Nephron (organoid): ENCODE measurements at regions not wholly inside any gene's neighbourhood (a gene's known extent, or its start where the extent isn't known, plus 50 kb on each side); places are given as distances from the start of the nearest gene placed in this dataset.
"Not testable (repeated sequence)": the region's sequence is repeated elsewhere in the genome, so short reads cannot be mapped to it uniquely, and the experiment has no call there.

Experiments
- H3K27ac Mint-ChIP-seq, 3 experiments: 2 replicates each; pipeline ENCODE4 v1.8.0; 2020; ENCODE audit warnings: mixed read lengths in 3 of 3, mild to moderate bottlenecking in 2 of 3, moderate library complexity in 1 of 3
- H3K27me3 Mint-ChIP-seq: 2 replicates; pipeline ENCODE4 v1.8.0; 2021; ENCODE audit warnings: low read depth, mild to moderate bottlenecking, moderate library complexity, mixed read lengths
- H3K36me3 Mint-ChIP-seq: 2 replicates; pipeline ENCODE4 v1.8.0; 2020; ENCODE audit warnings: low read depth, mixed read lengths
- H3K4me1 Mint-ChIP-seq: 2 replicates; pipeline ENCODE4 v1.8.0; 2020; ENCODE audit warnings: mixed read lengths
- H3K4me3 Mint-ChIP-seq, 3 experiments: 2 replicates each; pipeline ENCODE4 v1.8.0; 2020; ENCODE audit warnings: mild to moderate bottlenecking in 3 of 3, mixed read lengths in 3 of 3, moderate library complexity in 2 of 3
- H3K9me3 Mint-ChIP-seq: 2 replicates; pipeline ENCODE4 v1.8.0; 2020; ENCODE audit warnings: mixed read lengths
- CTCF ChIP-seq, 3 experiments: fragments of 200-600 bp; sonication (generic); IDR thresholded peaks; one replicate each; pipeline ENCODE4 v1.5.0; 2021; ENCODE audit warnings: antibody characterized with exemption in 3 of 3; ENCODE audit not compliant: unreplicated experiment in 3 of 3

DNA sequence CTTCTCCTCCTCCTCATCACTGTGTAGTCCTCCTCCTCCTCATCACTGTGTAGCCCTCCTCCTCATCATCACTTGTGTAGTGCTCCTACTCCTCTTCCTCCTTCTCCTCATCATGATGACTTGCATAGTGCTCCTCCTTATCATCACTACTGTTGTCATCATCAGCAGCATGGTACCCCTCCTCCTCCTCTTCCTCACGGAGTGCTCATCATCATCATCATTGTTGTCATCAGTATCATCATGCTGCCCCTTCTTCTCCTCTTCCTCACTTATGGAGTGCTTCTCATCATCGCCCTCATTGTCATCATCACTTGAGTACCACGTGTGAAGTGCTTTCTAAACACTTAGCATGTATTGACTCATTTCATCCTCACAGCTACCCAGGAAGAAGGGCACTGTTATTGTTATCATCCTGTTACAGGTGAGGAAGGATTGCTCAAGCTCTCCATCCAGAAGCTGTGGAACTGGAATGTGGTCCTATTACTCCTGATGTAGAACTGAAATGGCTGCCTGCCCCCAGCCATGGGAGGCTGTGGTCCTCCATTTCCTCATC lies 122.8 kb upstream of the SHH start:
- H3K27me3 Mint-ChIP-seq = peaks cover 12% of the 10 kb centered on the region
- no peak for TF ChIP-seq CTCF (IDR thresholded peaks at IDR 0.05; ENCODE audit: unreplicated experiment in 3 of 3)
- H3K9me3 Mint-ChIP-seq = peaks cover 13% of the 10 kb centered on the region
- no peak overlapping the region for H3K27ac Mint-ChIP-seq
- no peaks in the 10 kb centered on the region for H3K36me3 Mint-ChIP-seq
- H3K4me3 Mint-ChIP-seq = no peak overlapping the region
- H3K4me1 Mint-ChIP-seq = no peaks in the 10 kb centered on the region

GRCh38 chr7:155932324-155932723 lies 120.1 kb upstream of the SHH start:
- H3K4me1 Mint-ChIP-seq, H3K36me3 Mint-ChIP-seq, H3K27ac Mint-ChIP-seq, H3K9me3 Mint-ChIP-seq, H3K4me3 Mint-ChIP-seq: not testable (repeated sequence)
- peaks cover 21% of the 10 kb centered on the region for H3K27me3 Mint-ChIP-seq

GRCh38 chr7:155931396-155932085 lies 119.3 kb upstream of the SHH start:
- H3K36me3 Mint-ChIP-seq = no peaks in the 10 kb centered on the region
- H3K9me3 Mint-ChIP-seq = no peaks in the 10 kb centered on the region
- H3K27me3 Mint-ChIP-seq = peaks cover 24% of the 10 kb centered on the region
- H3K4me3 Mint-ChIP-seq = no peak overlapping the region
- H3K27ac Mint-ChIP-seq = no peak overlapping the region
- TF ChIP-seq CTCF (IDR thresholded peaks at IDR 0.05; ENCODE audit: unreplicated experiment in 3 of 3) = no peak
- no peaks in the 10 kb centered on the region for H3K4me1 Mint-ChIP-seq

DNA sequence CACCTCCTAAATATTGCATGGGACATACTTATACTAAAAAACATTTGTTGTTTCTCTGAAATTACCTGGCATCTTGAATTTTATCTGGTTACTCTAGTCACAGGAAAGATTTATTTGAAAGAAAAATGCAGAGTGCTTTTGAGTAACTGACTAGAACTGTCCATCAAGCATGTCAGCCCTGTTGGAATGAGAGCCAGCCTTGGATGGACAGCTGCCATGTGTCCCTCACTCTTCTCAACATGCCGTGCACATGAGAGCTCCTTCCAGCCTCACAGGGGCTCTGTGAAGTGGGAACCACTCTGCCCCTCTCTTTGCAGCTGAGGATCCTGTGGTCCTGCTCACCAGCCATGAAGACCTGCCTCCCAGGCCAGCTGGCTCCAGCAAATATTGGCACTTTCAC lies 118.3 kb upstream of the SHH start:
- no peaks in the 10 kb centered on the region for H3K9me3 Mint-ChIP-seq

DNA sequence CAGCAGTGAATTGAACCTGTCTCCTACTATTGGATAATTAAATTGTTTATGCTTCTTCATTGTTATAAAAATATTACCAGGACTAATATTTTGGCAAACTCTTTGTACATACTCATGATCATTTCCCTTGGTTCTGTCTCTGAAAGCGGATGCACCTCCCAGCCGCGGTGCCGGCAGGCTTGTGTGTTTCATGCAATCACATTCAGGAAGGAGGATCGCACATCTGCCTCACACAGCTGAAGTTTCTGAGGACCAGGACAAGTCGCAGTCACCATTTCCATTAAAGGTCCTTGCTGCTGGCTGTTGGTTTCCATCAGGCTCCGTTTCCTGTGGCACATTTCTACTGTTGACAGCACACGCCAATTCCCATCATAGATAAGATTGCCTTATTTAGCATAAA lies 117.8 kb upstream of the SHH start:
- TF ChIP-seq CTCF (IDR thresholded peaks at IDR 0.05; ENCODE audit: unreplicated experiment in 3 of 3) = no peak
- no peak overlapping the region for H3K27ac Mint-ChIP-seq
- H3K4me1 Mint-ChIP-seq = no peaks in the 10 kb centered on the region
- H3K9me3 Mint-ChIP-seq = no peaks in the 10 kb centered on the region
- H3K27me3 Mint-ChIP-seq = peaks cover 30% of the 10 kb centered on the region
- H3K4me3 Mint-ChIP-seq = no peak overlapping the region
- H3K36me3 Mint-ChIP-seq = no peaks in the 10 kb centered on the region

More for the DNA sequence above, 118.3 kb upstream of the SHH start:
- no peak overlapping the region for H3K27ac Mint-ChIP-seq
- no peaks in the 10 kb centered on the region for H3K36me3 Mint-ChIP-seq
- no peak for TF ChIP-seq CTCF (IDR thresholded peaks at IDR 0.05; ENCODE audit: unreplicated experiment in 3 of 3)
- no peak overlapping the region for H3K4me3 Mint-ChIP-seq
- peaks cover 28% of the 10 kb centered on the region for H3K27me3 Mint-ChIP-seq
- H3K4me1 Mint-ChIP-seq = no peaks in the 10 kb centered on the region

- H3K4me1 Mint-ChIP-seq = no peaks in the 10 kb centered on the region
- no peaks in the 10 kb centered on the region for H3K9me3 Mint-ChIP-seq
- H3K27me3 Mint-ChIP-seq = peaks cover 31% of the 10 kb centered on the region
- no peak for TF ChIP-seq CTCF (IDR thresholded peaks at IDR 0.05; ENCODE audit: unreplicated experiment in 3 of 3)
- no peak overlapping the region for H3K27ac Mint-ChIP-seq
- H3K4me3 Mint-ChIP-seq = no peak overlapping the region
- H3K36me3 Mint-ChIP-seq = no peaks in the 10 kb centered on the region
These were observed 116.3 kb upstream of the SHH start for GRCh38 chr7:155928583-155928982.
